ENCODE measurements at regions not wholly inside any gene's neighbourhood (a gene's known extent, or its start where the extent isn't known, plus 50 kb on each side); places are given as distances from the start of the nearest gene placed in this dataset.

DNA sequence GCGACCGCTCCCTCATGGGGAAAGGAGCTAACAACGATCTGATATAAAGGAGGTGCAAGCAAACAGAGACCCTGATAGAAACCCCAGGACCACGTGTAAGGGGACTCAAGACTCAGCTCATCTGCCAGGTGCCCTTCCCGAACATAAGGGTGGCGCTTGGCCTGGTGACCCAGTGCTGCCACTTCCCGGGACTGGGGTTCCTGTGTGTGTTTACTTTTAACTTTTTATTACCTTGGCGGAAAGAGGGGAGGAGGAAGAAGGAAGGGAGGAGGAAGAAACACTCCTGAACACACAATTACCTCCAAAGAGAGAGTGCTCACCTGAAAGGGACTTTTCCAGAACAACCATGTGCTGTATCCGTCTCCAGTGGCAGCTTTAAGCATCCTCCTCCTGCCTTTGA lies 56.5 kb upstream of the EDAR start:
- 40 to 80% (median 62%) methylated on average over 1 to 7 of the region's 9 CpGs; no CpG with 5 or more reads in 4 of the 10 experiments for WGBS, 10 experiments

DNA sequence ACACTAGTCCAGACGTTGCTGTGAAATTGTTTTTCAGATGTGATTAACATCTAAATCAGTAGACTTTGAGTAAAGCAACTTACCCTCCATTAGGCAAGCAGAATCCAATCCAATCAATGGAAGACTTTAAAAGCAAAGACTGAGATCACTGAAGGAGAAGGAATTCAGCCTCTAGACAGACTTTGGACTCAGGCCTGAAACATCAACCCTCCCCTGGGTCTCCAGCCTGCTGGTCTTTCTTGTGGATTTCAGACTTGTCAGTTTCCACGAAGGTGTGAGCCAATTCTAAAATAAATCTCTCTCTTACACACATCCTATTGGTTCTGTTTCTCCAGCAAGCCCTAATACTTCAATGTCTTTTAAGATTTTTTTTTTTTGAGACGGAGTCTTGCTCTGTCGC lies 50.0 kb upstream of the EDAR start:
- no peak overlapping the region for H3K4me3 ChIP-seq
- 0 to 100% (median 56%) methylated on average over 1 to 4 of the region's 4 CpGs for WGBS, 10 experiments

More for the DNA sequence above, 56.5 kb upstream of the EDAR start:
- peaks cover 0 to 38% of the 10 kb centered on the region in 2 donors for H3K4me1 ChIP-seq (replicated peaks in 1 of 2)
- no peak overlapping the region for H3K27ac ChIP-seq
- in situ Hi-C loops (cut with MboI; ENCODE audit: low pct_unique_long_range_greater_than_20kb in 2 of 9, low sequenced_read_pairs in 9 of 9, unreplicated experiment in 9 of 9): no loop called here
- H3K4me3 ChIP-seq: no peak overlapping the region
- ATAC-seq (replicated peaks in 6 of 8): no peak

More for the DNA sequence above, 50.0 kb upstream of the EDAR start:
- no peak for ATAC-seq (replicated peaks in 6 of 8)
- in situ Hi-C loops (cut with MboI; ENCODE audit: low pct_unique_long_range_greater_than_20kb in 2 of 9, low sequenced_read_pairs in 9 of 9, unreplicated experiment in 9 of 9): no loop called here
- Histone ChIP-seq H3K27ac (no peak overlapping the region), H3K4me1 (replicated peaks in 1 of 2) (no peaks in the 10 kb centered on the region)
